Aorta (tissue), 5 donors: ENCODE measurements at regions not wholly inside any gene's neighbourhood (a gene's known extent, or its start where the extent isn't known, plus 50 kb on each side); places are given as distances from the start of the nearest gene placed in this dataset.

Experiments used
- ATAC-seq: fragments of 200-7000 bp; cut with Tn5 transposase; one replicate; pipeline ENCODE4 v1.9.1; 2022; ENCODE audit warnings: moderate library complexity; ENCODE audit not compliant: low FRiP score
- DNase-seq, 2 donors: peaks; one replicate each; pipeline ENCODE4 v3.0.0-alpha.2; 2020
- H3K27ac ChIP-seq, 2 donors: one replicate each; pipeline ENCODE4 v1.5.1; 2013; ENCODE audit warnings: low read length in 2 of 2, mild to moderate bottlenecking in 2 of 2, moderate library complexity in 2 of 2, control low read depth in 1 of 2, inconsistent platforms in 1 of 2, low read depth in 1 of 2
- H3K27me3 ChIP-seq, 2 donors: one replicate each; pipeline ENCODE4 v1.6.1; 2013; ENCODE audit warnings: control low read depth in 1 of 2, low read length in 1 of 2, mild to moderate bottlenecking in 1 of 2, moderate library complexity in 1 of 2; ENCODE audit not compliant: insufficient read depth in 2 of 2, control insufficient read depth in 1 of 2
- H3K36me3 ChIP-seq, 2 donors: one replicate each; pipeline ENCODE4 v1.6.1; 2013; ENCODE audit warnings: control low read depth in 1 of 2, low read length in 1 of 2, mild to moderate bottlenecking in 1 of 2; ENCODE audit not compliant: insufficient read depth in 2 of 2, control insufficient read depth in 1 of 2
- H3K4me1 ChIP-seq, 2 donors: one replicate each; pipeline ENCODE4 v1.6.1; 2013; ENCODE audit warnings: low read length in 2 of 2, control low read depth in 1 of 2, mild to moderate bottlenecking in 1 of 2, moderate library complexity in 1 of 2; ENCODE audit not compliant: insufficient read depth in 2 of 2, control insufficient read depth in 1 of 2
- H3K4me3 ChIP-seq, 2 donors: one replicate each; pipeline ENCODE4 v1.5.1; 2013; ENCODE audit warnings: low read length in 2 of 2, control low read depth in 1 of 2, mild to moderate bottlenecking in 1 of 2
- H3K9me3 ChIP-seq: one replicate; pipeline ENCODE4 v1.6.1; 2013; ENCODE audit warnings: mild to moderate bottlenecking, low read length; ENCODE audit not compliant: control insufficient read depth
- WGBS, 2 donors: extraction: QIAGEN DNeasy Blood & Tissue Kit; methylation state at CpG; one replicate each; pipeline ENCODE4 v1.1.7; 2013; 5-methylcytosine and 5-hydroxymethylcytosine counted together
- intact Hi-C, 2 donors: fragments of 100-400 bp; cut with DNase I; formaldehyde crosslinking; loops; one replicate each; pipeline versions ENCODE4 v1.14.2 to v1.15.0; 2022
- donor health status: healthy with polysubstance abuse.
- donor health status: Bipolar disorder and iron deficiency.
- donor health status: DM: no; HTN: no; CAD: no.
- donor health status: DM: no; HTN: no; CAD: no.
- donor health status: DM: yes; HTN: yes; CAD: no.

DNA sequence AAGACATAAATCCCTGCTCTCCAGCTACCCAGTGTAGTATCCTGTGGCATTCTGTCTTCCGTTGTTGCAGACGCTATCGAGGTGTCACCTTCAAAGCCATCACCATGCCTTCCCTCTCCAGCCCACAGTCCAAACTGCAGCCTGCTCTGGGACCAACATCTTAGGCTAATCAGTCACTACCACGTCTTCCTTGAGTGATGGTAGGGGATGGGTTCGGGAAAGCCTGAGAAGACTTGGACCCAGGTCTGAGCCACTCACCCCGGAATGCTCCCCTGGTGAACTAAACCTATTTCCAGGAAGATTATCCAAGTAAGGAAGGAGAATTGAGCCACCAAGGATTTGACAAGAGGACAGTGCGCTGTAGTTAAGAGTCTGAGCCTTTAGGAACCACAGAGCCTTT lies 52.9 kb upstream of the IRX1 start:
- 79 to 80% methylated on average over 7 of the region's 7 CpGs for WGBS, 2 donors
- Histone ChIP-seq H3K27me3 (no peaks in the 10 kb centered on the region), H3K4me3 (no peak overlapping the region), H3K9me3 (no peaks in the 10 kb centered on the region), H3K4me1 (no peaks in the 10 kb centered on the region), H3K36me3 (no peaks in the 10 kb centered on the region), H3K27ac (no peak overlapping the region)
- intact Hi-C loops = no loop called here
- DNase-seq (no peak), ATAC-seq (no peak)

DNA sequence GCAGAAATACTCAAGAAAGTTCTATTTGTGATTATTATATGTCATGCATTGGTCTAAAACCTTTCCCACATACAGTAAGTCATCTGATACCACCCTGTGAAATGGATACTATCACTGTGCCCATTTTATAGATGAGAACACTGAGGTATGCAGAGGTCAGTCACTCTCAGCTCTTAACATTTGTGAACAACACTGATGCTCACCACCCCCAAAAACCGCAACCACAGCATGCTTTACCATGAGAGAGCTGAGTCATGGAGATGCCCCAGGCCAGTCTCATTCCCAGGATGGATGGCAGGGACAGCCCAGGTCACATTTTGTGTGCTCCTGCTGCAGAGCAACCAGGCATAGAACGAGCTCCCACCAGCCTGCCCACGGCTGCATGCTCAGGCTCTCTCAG lies 53.5 kb upstream of the IRX1 start:
- no peaks in the 10 kb centered on the region for H3K27me3 ChIP-seq
- no peak overlapping the region for H3K4me3 ChIP-seq
- intact Hi-C loops = no loop called here
- H3K36me3 ChIP-seq = no peaks in the 10 kb centered on the region
- no peaks in the 10 kb centered on the region for H3K4me1 ChIP-seq
- DNase-seq (no peak), ATAC-seq (no peak)
- H3K9me3 ChIP-seq = no peaks in the 10 kb centered on the region
- 69 to 71% methylated on average over 3 of the region's 3 CpGs for WGBS, 2 donors
- H3K27ac ChIP-seq = no peak overlapping the region

DNA sequence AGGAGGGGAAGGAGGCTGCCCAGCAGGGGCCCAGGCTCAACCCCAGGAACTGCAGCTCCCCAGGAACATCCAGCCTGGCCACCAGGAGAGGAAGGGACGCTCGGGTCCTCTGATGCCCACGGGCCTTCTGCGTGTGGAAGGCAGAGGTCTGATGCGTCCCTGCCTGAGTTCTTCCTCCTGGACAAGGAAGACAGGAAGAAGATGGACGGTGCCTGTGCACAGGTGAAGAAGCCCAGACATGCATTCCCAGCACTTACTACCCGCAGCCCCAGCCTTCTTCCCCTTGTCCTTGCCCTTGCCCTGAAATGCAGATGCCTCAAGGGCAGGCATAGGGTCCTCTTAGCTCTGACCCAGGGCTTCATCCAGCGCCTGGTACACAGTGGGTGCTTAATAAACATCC lies 56.7 kb upstream of the IRX1 start:
- Histone ChIP-seq H3K9me3 (no peaks in the 10 kb centered on the region), H3K4me1 (no peaks in the 10 kb centered on the region), H3K36me3 (no peaks in the 10 kb centered on the region), H3K27ac (no peak overlapping the region), H3K27me3 (no peaks in the 10 kb centered on the region), H3K4me3 (no peak overlapping the region)
- no peak for ATAC-seq
- no peak for DNase-seq
- intact Hi-C loops = no loop called here
- 81 to 88% methylated on average over 8 of the region's 8 CpGs for WGBS, 2 donors

DNA sequence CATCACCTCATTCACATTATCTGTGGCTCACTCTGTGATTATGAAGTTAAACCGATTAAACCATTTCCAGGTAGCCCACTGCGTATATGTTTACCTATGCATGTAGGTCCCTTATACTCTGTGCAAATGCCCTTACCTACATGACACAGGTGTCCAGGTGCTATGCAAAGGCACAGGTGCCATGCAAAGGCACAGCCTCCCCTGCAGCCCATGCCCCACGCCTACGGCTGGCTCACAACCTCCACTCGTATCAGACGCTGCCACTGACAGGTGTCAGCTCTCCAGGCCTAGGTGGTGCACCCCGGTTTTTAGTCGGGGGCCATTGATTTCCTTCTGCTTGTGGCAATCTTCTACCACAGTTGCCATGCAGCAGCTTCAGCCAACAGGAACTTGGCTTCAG lies 57.7 kb upstream of the IRX1 start:
- Histone ChIP-seq H3K4me3 (no peak overlapping the region), H3K27me3 (no peaks in the 10 kb centered on the region), H3K4me1 (no peaks in the 10 kb centered on the region), H3K27ac (no peak overlapping the region), H3K36me3 (no peaks in the 10 kb centered on the region), H3K9me3 (no peaks in the 10 kb centered on the region)
- 94 to 95% methylated on average over 8 of the region's 8 CpGs for WGBS, 2 donors
- no peak for ATAC-seq
- no peak for DNase-seq
- intact Hi-C loops = no loop called here

DNA sequence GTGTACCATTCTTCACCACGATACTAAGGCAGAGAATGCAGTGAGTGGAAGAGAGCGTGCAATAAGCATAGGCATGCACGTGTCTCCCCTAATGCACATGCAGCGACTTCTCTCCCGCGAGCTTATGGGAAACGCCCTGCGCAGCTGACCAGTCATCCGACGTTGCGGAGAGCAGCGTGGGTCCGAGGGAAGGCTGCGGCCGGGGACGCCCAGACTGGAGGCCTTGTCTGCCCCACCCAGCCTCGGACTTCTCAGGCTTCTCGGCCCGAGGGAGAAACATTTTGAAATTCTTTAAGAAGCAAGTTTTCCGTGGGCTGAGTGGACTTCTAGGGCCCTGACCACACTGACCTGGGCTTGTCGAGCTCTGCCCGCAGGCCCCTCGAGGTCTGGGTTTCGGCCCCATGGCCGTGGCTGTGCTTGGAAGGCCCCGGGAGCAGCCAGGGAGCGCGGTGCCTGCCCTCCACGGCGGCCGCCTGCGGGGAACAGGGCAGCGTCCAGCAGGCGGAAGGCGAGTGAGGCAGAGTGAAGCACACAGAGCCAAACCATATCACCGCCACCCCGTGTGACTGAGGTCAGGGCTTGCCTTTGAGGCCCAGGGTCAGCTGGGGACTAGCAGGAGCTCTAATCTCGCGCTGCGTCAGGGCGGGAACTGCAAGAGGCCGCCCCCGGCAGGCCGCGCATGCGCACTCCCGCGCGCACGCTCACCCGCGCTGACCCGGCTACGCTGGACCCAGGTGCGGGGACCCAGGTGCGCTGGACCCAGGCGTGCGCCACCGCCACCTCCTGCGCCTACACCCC lies 60.0 kb upstream of the IRX1 start:
- Histone ChIP-seq H3K36me3 (no peaks in the 10 kb centered on the region), H3K9me3 (no peaks in the 10 kb centered on the region), H3K4me1 (no peaks in the 10 kb centered on the region), H3K27me3 (no peaks in the 10 kb centered on the region), H3K4me3 (no peak overlapping the region), H3K27ac (no peak overlapping the region)
- 94 to 95% methylated on average over 60 of the region's 60 CpGs for WGBS, 2 donors
- ATAC-seq = no peak
- no peak for DNase-seq
- intact Hi-C loops = no loop called here

DNA sequence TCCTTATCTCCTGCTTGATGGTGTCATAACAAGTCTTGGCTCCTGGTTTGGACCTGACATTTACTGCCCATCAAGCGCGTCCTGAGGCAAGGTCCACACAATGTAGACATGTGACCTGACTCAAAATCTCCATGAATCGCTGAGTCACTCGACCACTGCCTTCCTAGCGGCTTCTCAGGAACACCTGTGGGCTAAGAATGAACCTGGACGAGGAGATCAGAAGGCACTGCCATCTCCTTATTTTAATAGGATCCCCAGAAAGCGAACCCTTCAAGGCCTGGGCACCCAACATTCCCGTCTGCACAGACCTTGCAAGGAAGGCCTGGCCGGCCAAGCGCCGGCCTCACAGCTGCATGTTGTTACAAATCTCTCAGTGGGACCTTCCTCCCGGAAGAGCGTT lies 60.6 kb upstream of the IRX1 start:
- 94% methylated on average over 13 of the region's 13 CpGs for WGBS, 2 donors
- intact Hi-C loops = no loop called here
- H3K27me3 ChIP-seq = no peaks in the 10 kb centered on the region
- DNase-seq (no peak), ATAC-seq (no peak)
- H3K9me3 ChIP-seq = no peaks in the 10 kb centered on the region
- no peaks in the 10 kb centered on the region for H3K36me3 ChIP-seq
- no peak overlapping the region for H3K27ac ChIP-seq
- H3K4me3 ChIP-seq = no peak overlapping the region
- H3K4me1 ChIP-seq = no peaks in the 10 kb centered on the region

DNA sequence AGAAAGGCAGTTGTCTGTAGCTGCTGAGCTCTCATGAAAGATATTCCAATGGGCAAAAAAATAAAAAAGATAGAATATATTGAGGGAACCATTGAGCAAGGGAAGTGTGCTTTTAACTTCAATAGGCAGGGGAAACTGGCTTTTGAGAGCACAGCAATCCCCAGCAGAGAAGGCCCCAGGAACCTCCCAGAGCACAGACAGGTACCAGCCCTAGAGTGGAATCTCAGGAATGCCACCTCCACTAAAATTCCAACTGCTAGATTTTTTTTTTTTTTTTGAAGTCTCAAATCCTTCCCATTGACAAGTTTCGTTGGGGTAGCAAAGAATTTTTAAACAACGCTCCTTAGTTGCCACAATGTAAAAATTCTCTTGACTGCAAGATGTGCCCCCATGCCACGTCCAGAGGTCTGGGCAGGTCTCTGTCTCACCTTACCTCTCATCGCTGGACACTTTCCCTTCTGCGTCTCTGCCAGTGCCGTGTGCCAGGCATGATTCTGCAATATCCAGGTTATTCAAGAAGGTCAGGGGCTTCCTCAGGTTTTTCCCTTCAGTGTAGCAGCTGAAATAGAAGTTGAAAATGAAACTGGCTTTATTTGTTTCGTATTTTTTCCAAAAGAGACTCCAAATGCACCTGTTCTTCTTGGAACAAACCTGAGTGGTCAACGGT lies 64.2 kb upstream of the IRX1 start:
- Histone ChIP-seq H3K4me1 (no peaks in the 10 kb centered on the region), H3K9me3 (no peaks in the 10 kb centered on the region), H3K36me3 (no peaks in the 10 kb centered on the region), H3K4me3 (no peak overlapping the region), H3K27ac (no peak overlapping the region), H3K27me3 (no peaks in the 10 kb centered on the region)
- ATAC-seq (no peak), DNase-seq (no peak)
- 68 to 69% methylated on average over 8 of the region's 8 CpGs for WGBS, 2 donors
- intact Hi-C loops = no loop called here

DNA sequence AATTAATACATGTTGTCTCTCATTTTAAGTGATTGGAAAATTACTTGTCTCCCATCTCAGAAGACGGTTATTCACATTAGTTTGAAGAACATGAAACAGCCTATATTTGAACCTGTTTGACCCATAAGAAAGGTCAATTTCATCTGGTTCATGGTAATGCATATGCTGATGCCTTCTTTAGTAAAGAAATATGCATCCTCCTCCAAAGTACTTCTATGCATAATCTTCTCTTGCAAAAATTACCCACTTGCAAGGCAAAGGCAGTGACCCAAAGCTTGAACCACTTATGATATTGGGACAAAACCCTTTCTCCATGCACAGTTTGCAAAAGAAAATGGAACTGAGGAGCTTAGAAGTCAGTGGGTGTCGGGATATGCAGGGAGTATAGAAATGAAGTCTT lies 65.4 kb upstream of the IRX1 start:
- Histone ChIP-seq H3K4me1 (no peaks in the 10 kb centered on the region), H3K36me3 (no peaks in the 10 kb centered on the region), H3K4me3 (no peak overlapping the region), H3K27me3 (no peaks in the 10 kb centered on the region), H3K9me3 (no peaks in the 10 kb centered on the region), H3K27ac (no peak overlapping the region)
- intact Hi-C loops = no loop called here
- no peak for DNase-seq
- WGBS, 2 donors = 78 to 82% methylated on average over 2 of the region's 2 CpGs
- ATAC-seq = no peak

DNA sequence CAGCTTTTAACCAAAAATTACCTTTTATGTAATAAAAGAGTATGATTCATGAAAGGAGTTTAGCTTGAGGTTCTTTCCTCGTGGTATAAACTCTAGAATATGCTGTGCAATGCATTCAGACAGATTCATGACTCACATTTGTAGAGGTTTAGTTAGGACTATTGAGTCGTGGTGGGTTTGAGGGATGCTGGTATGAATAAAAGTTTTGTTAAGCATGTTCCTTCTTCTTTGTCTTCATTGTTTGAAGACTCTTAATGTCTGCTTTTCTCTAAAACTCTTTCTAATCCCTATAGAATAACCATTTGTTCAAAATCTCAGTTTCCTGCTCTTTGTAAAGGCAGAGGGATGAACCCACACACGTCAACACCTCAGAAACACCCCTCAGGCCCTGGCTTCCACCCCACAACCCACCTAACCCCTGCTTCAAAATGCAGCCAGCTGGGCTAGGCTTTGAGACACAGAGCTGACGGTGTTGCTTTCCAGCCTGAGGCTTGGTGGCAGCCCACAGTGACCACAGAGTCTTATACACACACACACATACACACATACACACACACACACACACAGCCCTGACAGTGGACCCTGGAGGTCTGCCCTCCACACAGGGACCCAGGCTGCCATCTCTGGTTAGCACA lies 69.0 kb upstream of the IRX1 start:
- Histone ChIP-seq H3K27ac (no peak overlapping the region), H3K9me3 (no peaks in the 10 kb centered on the region), H3K4me3 (no peak overlapping the region), H3K36me3 (no peaks in the 10 kb centered on the region), H3K27me3 (no peaks in the 10 kb centered on the region), H3K4me1 (no peaks in the 10 kb centered on the region)
- intact Hi-C loops = no loop called here
- DNase-seq = no peak
- WGBS, 2 donors = 58 to 70% methylated on average over 4 of the region's 4 CpGs
- no peak for ATAC-seq
